Calu3 (cell line): ENCODE measurements at regions not wholly inside any gene's neighbourhood (a gene's known extent, or its start where the extent isn't known, plus 50 kb on each side); places are given as distances from the start of the nearest gene placed in this dataset.

Experiments used
- BruUV-seq: library from RNA; stranded (reverse); fragments of 400-500 nt; replicated peaks from 2 replicates; lab custom pipeline; 2021; lab: Mats Ljungman, UMichigan
- CTCF ChIA-PET: fragments of 300-600 bp; sonication (Branson Sonifier 250); formaldehyde crosslinking; loops from one replicate; lab custom pipeline; 2022; ENCODE audit warnings: antibody characterized with exemption; lab: Charles Lee
- DNase-seq: peaks from one replicate; pipeline ENCODE4 v3.0.0; 2022
- H3K27ac Mint-ChIP-seq: one replicate; pipeline ENCODE4 v1.8.0; 2022; ENCODE audit warnings: mixed read lengths; ENCODE audit not compliant: unreplicated experiment
- H3K27me3 Mint-ChIP-seq: one replicate; pipeline ENCODE4 v1.8.0; 2022; ENCODE audit warnings: mixed read lengths; ENCODE audit not compliant: unreplicated experiment
- H3K36me3 Mint-ChIP-seq: one replicate; pipeline ENCODE4 v1.8.0; 2022; ENCODE audit warnings: mild to moderate bottlenecking, moderate library complexity, mixed read lengths; ENCODE audit not compliant: insufficient read depth, unreplicated experiment
- H3K4me1 Mint-ChIP-seq: one replicate; pipeline ENCODE4 v1.8.0; 2022; ENCODE audit warnings: mild to moderate bottlenecking, low read depth, mixed read lengths; ENCODE audit not compliant: unreplicated experiment
- H3K4me3 Mint-ChIP-seq: one replicate; pipeline ENCODE4 v1.8.0; 2022; ENCODE audit warnings: mild to moderate bottlenecking, low read depth, moderate library complexity, mixed read lengths; ENCODE audit not compliant: unreplicated experiment
- H3K9me3 Mint-ChIP-seq: one replicate; pipeline ENCODE4 v1.8.0; 2022; ENCODE audit warnings: low read depth, mixed read lengths; ENCODE audit not compliant: unreplicated experiment
- CTCF ChIP-seq: fragments of 200-600 bp; IDR thresholded peaks from one replicate; pipeline ENCODE4 v1.8.0; 2022; ENCODE audit warnings: antibody characterized with exemption; ENCODE audit not compliant: unreplicated experiment
- intact Hi-C: fragments of 100-400 bp; cut with micrococcal nuclease; formaldehyde crosslinking; loops from one replicate; pipeline ENCODE4 v1.10.0; 2022; ENCODE audit not compliant: unreplicated experiment

- Mint-ChIP-seq H3K4me3 (no peak overlapping the region), H3K9me3 (peaks cover 8% of the 10 kb centered on the region), H3K27me3 (no peaks in the 10 kb centered on the region), H3K36me3 (no peaks in the 10 kb centered on the region), H3K4me1 (no peaks in the 10 kb centered on the region), H3K27ac (no peak overlapping the region)
- intact Hi-C loops: no loop called here
- no peak for TF ChIP-seq CTCF
- CTCF ChIA-PET: no interaction called here
- no peak for DNase-seq
- no TSS peak for BruUV-seq
Measured at GRCh38 chr12:93959657-93960056, 188.7 kb upstream of the PLXNC1 start.

GRCh38 chr12:93960521-93960920 lies 187.9 kb upstream of the PLXNC1 start:
- no TSS peak for BruUV-seq

GRCh38 chr12:93962336-93962735 lies 186.0 kb upstream of the PLXNC1 start:
- CTCF ChIA-PET: no interaction called here
- TF ChIP-seq CTCF: no peak
- Mint-ChIP-seq H3K4me1 (no peaks in the 10 kb centered on the region), H3K9me3 (peaks cover 8% of the 10 kb centered on the region), H3K36me3 (no peaks in the 10 kb centered on the region), H3K27me3 (peaks cover 27% of the 10 kb centered on the region), H3K4me3 (no peak overlapping the region), H3K27ac (no peak overlapping the region)
- intact Hi-C loops: no loop called here
- no peak for DNase-seq
- no TSS peak for BruUV-seq

More at GRCh38 chr12:93960521-93960920, 187.9 kb upstream of the PLXNC1 start:
- Mint-ChIP-seq H3K27me3 (peaks cover 9% of the 10 kb centered on the region), H3K9me3 (peaks cover 8% of the 10 kb centered on the region), H3K36me3 (no peaks in the 10 kb centered on the region), H3K4me3 (no peak overlapping the region), H3K4me1 (no peaks in the 10 kb centered on the region), H3K27ac (no peak overlapping the region)
- intact Hi-C loops: no loop called here
- no peak for TF ChIP-seq CTCF
- no peak for DNase-seq
- CTCF ChIA-PET: no interaction called here

GRCh38 chr12:93964936-93965335 lies 183.4 kb upstream of the PLXNC1 start:
- H3K9me3 Mint-ChIP-seq: peaks cover 9% of the 10 kb centered on the region
- H3K4me3 Mint-ChIP-seq: no peak overlapping the region
- no peak for DNase-seq
- H3K4me1 Mint-ChIP-seq: no peaks in the 10 kb centered on the region
- TF ChIP-seq CTCF: no peak
- CTCF ChIA-PET: no interaction called here
- no TSS peak for BruUV-seq
- no peaks in the 10 kb centered on the region for H3K36me3 Mint-ChIP-seq
- H3K27ac Mint-ChIP-seq: no peak overlapping the region
- H3K27me3 Mint-ChIP-seq: peaks cover 41% of the 10 kb centered on the region
- intact Hi-C loops: no loop called here
